Frontal cortex (tissue), 3 donors: ENCODE measurements at regions not wholly inside any gene's neighbourhood (a gene's known extent, or its start where the extent isn't known, plus 50 kb on each side); places are given as distances from the start of the nearest gene placed in this dataset.
"Not testable (repeated sequence)": the region's sequence is repeated elsewhere in the genome, so short reads cannot be mapped to it uniquely, and the experiment has no call there.

ENCODE experiments used
- DNase-seq, 2 donors: peaks; one replicate each; pipeline ENCODE4 v3.0.0; 2012; ENCODE audit warnings: low spot score in 2 of 2
- FAIRE-seq: peaks from 2 replicates; lab custom pipeline; 2012; peaks lifted over from hg19 to GRCh38; lab: Jason Lieb, UNC
- donor health status: control.
- donor health status: control.
- donor health status: control.

DNA sequence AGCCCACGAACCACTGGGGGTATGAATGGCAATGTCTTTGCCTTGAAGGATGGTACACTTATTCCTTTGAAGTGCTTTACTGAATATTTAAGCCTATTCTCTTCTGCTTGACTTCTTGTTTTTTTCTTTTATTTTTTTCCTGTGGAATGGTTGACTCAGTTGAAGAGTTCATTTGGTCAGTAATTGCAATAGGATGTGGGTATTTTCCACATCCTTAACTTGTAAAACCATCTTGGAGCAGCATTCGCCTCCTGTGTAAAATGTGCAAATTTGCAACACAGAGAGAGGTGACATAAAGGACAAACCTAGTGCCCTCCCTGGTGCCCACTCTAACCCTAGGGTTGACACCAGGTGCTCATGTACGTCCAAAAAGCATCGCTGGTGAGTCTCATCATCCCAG lies 347.0 kb downstream of the GATA3 start:
- no peak for FAIRE-seq
- no peak for DNase-seq

DNA sequence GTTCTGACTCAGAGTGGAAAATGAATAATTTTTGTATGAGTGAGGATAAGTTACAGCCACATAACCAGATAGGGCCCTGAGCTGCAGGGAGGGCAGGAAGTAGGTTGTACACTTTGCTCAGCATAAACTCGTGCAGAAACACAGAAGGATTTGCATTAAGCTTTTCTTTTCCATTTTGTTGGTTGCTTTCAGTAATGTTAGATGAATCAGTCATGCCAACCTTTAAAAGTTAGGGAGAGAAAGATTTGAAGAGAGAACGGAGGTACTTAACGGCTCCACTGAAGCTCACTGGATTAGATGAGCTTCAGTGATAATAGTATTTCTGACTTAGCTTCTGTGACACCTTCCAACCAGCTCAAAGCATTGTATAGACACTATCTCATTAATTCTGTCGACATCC lies 348.1 kb downstream of the GATA3 start:
- DNase-seq (no peak), FAIRE-seq (no peak)

DNA sequence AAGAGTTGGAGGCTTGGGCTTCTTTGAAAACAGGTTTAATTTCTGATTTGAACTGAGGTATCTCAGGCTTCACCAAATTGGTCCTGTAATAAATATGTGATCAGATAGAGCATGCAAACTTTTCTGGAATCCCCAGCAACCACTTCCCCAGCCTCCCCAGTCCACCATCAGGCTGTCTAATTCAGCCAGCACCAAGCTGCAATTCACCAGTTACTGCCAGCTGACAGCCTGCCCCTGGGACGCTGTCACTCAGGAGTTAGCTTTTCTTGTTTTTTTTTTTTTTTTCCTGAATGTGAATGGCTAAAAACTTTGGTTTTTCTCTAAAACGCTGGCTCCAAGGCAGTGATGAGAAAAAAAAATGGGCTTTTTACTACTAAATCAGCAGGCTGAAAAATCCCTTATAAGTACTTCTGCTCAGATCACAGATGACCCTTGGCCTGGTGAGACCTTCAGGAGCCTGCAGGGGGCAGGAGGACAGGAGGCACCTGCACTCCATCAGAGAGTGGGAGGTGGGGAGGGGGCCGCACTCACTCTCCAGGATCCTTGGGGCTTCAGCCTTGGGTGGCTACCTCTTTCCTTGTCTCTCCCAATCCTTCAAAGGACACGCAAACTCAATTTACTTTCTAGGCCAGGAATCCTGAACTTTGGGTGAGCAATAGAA lies 349.4 kb downstream of the GATA3 start:
- FAIRE-seq (no peak), DNase-seq (no peak)

DNA sequence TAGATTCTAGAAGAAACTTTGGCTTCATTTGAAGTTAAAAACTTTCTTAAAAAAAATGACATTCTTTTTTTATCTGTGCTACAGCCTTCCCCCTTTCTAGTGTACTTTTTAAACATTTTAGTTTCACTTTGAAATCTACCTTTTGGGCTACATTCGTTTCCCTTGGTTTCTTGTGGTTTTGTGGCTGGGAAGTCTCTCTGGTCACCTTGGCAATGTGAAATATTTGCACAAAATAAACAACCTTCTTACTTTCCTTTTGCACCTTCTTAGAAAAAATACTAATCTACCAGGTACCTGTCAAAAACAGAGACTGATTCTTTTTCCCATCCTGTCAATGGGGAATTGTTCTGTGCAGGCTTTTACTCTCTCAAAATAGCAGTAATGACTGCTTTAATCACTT lies 350.2 kb downstream of the GATA3 start:
- no peak for DNase-seq

DNA sequence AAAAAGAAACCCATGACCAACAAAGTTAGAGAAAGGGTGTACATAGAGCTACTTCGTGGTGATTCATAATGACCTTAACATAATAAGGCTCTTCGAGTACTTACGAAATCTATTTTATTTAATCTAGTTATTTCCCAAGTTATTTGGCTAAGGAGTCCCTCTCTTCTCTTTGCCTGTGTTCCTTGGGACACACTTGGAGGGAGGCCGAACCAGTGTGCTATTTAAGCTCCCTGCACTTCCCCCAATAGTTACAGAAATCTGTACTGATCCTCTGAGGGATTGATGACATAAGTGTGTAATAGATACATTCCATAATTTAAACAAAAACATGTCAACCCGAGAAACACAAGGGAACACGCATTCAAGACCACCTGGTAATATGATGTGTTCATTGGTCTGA lies 351.1 kb downstream of the GATA3 start:
- FAIRE-seq (no peak), DNase-seq (no peak)

More for the DNA sequence above, 350.2 kb downstream of the GATA3 start:
- FAIRE-seq = no peak

DNA sequence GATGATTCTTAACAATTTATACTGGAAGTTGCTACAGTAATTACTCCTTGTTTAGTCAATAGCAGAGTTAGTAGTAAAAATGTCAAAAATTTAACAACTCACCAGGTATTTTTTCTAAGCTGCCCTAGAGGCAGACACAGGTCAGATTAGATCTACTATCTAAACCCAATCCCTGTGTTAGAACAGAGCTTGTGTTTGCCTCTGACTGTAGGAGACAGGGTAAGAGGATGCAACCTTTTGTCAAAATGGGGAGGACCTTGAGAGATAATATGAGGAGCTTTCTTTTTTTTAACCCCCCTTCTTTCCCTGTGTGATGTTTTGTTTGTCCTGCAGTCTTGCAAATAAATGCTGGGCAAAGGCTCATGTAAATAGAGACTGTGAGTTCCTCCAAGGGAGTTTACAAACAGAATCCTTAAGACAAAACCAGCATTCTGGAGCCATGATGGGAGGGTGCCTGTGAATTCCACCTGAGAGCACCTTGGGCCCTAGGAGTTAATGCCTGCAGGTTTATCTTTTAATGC lies 353.1 kb downstream of the GATA3 start:
- FAIRE-seq = no peak
- DNase-seq = no peak

DNA sequence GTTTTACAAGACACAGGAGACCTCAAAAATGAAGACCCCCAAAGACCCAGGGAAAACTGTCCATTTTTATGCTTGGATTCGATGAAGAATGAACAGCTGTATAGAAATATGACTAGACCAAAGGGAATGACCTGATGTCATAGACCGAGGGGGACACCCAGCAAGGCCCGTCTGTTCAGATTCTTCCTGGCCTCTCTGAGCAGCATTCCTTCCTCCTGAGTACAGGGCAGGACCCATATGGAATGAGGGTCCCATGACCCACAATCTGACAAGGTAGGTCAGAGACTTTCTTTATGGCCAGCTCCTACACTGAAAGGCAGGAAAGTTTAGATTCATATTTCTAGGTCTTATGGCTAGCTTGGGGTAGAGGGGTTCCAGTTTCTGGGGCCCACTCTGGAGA lies 356.0 kb downstream of the GATA3 start:
- DNase-seq (no peak), FAIRE-seq (no peak)

DNA sequence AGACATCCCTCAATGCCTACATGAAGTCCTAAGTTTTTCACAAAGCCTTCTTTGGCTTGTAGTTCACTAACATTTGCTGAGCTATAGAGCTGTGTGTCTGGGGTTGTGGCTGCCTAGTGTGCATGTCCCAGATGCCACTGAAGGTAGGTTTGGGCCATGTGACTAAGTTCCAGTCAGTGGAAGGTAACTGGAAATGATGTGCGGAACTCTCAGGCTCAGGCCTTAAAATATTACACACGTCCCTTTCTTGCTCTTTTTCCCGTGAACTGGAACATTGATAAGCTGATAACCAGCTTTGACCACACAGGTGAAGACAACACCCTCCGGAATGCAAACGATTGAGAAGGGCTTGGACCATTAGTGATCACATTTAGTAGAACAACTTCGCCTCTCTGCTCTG lies 358.1 kb downstream of the GATA3 start:
- DNase-seq (no peak), FAIRE-seq (no peak)

DNA sequence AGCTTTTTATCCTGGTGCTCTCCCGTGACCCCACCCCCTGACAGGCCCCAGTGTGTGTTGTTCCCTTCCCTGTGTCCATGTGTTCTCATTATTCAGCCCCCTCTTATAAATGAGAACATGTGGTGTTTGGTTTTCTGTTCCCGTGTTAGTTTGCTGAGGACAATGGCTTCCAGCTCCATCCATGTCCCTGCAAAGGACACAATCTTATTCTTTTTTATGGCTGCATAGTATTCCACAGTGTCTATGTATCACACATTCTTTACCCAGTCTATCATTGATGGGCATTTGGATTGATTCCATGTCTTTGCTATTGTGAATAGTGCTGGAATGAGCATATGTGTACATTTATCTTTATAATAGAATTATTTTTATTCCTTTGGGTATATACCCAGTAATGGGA lies 360.5 kb downstream of the GATA3 start:
- DNase-seq, FAIRE-seq: not testable (repeated sequence)

DNA sequence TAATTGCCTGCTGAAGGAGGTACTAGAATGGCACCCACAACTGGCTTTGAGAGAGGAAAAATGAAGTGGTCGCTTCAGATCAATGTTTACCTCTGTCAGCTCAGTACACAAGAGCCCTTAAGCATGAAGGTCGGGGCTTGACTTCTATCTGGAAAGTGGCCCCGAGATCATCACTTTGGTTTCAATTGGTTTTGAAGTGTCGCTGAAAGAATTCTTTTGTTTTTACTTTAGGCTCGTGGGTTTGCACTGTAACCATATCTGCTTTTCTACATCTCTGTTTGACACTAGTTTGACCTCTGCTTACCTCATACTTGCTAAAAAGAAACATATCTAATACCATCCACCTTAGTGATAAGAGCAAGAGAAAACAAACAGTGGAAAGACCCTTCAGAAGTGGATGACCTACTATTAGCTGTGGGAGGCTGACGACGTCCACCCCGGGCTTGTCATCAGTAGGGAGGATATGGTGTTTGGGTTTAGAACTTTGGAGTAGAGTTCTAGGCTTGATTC lies 361.8 kb downstream of the GATA3 start:
- FAIRE-seq (no peak), DNase-seq (no peak)

DNA sequence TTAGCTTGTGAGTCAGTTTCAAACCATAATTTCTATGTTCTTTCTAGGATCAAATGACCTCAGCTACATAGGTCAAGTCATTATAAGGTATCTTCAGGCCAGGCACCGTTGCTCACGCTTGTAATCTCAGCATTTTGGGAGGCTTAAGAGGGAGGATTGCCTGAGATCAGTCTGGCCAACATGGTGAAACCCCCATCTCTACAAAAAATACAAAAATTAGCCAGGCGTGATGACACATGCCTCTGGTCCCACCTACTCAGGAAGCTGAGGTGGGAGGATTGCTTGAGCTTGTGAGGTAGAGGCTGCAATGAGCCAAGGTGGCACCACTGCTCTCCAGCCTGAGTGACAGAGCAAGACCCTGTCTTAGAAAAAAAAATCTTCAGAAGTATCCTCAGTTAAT lies 362.3 kb downstream of the GATA3 start:
- DNase-seq (no peak), FAIRE-seq (no peak)

DNA sequence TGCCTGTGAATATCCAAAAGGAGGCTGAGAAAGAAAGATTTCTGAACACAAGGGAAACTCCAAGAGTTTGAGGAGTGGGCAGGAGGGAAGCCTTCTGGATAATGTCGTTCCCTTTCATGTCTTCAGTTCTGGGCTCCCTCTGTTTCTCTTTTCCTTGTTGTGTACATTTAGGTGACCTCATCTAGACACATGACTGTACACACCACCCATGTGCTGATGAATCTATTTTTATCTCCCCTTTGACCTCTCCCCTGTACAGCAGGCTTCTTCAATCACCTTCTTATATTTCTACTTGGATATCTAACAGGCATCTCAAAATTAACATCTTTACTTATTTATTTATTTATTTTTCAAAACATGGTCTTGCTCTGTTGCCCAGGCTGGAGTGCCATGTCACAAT lies 363.1 kb downstream of the GATA3 start:
- DNase-seq = no peak

DNA sequence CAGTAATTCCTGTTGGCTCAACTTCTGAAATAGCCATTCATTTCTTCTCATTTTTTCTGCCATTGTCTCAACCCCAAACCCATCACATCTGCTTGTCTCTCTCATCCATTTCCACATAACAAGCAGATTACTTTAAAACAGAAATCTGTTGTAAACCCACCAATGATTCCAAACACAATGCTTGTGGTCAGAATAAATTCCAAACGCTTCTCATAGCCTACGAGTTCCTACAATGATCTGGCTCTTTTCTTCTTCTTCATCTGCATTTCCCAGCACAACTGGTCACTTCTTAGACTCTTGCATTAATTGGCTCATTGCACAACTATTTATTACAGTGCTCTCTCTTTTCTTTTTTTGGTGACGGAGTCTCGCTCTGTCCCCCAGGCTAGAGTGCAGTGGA lies 364.1 kb downstream of the GATA3 start:
- no peak for FAIRE-seq
- DNase-seq = no peak

More for the DNA sequence above, 363.1 kb downstream of the GATA3 start:
- FAIRE-seq = no peak

DNA sequence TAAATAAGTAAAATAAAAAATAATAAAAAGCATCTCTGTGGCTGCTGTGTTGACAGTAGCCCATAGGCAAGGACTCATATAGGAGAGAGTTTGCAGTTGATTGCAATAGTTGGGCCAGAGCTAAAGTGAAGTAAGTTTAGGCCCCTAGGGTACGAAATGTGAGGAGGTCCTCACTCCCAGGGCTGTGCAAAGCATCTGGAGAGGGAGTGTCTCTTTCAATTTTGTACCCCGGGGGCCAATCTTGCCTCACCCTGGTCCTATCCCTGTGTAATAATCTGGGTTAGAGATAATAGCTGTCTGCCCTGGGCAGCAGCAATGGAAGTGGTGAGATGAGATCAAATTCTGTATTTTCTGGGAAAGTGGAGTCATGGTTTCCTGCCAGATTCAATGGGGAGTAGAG lies 365.7 kb downstream of the GATA3 start:
- FAIRE-seq = no peak

DNA sequence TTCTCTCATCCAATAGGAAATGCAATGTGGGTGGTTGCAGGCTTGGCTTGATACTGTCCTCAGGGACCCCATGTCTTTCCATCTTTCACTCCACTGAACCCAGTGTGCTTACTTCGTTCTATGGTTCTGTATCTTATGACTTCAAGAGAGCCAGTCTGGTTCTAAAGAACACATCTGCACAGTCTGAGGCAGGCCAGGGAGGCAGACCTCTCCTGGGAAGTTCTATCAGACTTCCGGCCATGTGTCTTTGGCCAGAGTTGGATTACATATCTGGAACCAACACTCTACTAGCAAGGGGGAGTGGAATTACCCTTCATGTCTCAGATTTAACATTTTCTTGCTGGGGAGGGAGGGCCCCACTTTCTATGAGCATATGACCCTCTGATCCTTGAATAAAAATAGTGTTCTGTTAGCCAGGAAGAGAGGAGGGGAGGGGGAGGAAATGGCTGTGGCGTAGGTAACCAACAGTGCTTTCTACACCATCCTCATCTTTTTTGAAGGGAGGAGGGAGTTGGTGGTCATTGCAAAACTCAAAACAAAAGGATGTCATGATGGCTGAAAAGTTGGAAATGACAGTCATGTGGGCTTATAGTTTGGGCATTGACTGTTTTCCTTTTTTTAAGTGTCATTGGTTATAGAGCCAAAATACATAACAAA lies 370.2 kb downstream of the GATA3 start:
- DNase-seq = no peak
- no peak for FAIRE-seq

More for the DNA sequence above, 365.7 kb downstream of the GATA3 start:
- no peak for DNase-seq

DNA sequence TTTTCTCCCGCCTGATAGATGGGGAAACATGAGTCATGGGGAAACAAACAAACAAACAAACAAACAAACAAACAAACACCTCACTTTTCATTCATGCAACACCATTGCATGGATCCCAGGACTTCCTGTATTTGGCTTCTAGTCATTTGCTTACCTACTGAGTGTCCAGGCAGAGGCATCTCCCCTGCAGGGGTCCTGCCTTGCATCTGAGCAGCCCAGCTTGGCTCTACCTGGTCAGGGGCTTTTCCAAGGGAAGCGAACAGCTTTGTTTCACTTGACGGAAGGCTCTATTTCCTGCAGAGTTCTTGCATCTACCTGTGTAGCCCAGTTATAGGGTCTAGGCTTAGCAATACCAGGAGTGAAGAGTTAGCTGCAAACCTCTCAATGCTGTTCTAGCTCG lies 374.2 kb downstream of the GATA3 start:
- FAIRE-seq (no peak), DNase-seq (no peak)

DNA sequence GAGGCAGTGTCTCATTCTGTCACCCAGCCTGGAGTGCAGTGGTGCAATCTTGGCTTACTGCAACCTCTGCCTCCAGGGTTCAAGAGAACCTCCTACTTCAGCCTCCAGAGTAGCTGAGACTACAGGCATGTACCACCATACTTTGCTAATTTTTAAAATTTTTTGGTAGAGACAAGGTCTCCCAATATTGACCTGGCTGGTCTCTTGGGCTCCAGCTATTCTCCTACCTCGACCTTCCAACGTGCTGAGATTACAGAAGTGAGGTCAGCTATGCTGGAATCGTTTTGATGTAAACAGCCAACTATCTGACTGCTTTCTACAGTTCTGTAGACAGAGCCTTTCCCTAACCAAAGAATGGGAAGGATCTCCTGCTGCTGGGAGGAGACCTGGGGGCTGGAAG lies 375.8 kb downstream of the GATA3 start:
- FAIRE-seq (no peak), DNase-seq (no peak)

DNA sequence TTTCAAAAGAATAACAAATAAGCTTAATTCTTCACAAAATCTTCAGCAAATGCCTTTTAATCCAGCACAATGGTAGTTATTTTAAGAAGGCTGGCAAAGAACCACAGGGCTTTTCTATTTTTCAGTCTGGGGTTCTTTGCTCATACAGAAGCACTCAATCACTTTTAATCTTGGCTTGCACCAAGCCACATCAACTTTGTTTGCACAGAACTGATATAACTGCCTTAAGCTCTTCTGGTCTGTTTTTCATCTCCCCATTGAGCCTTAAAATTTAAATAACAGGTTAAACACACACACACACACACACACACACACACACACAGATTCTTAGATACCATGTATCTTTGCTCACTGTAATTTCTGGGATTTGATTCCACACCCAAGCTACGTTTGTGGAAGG lies 377.0 kb downstream of the GATA3 start:
- DNase-seq (no peak), FAIRE-seq (no peak)

DNA sequence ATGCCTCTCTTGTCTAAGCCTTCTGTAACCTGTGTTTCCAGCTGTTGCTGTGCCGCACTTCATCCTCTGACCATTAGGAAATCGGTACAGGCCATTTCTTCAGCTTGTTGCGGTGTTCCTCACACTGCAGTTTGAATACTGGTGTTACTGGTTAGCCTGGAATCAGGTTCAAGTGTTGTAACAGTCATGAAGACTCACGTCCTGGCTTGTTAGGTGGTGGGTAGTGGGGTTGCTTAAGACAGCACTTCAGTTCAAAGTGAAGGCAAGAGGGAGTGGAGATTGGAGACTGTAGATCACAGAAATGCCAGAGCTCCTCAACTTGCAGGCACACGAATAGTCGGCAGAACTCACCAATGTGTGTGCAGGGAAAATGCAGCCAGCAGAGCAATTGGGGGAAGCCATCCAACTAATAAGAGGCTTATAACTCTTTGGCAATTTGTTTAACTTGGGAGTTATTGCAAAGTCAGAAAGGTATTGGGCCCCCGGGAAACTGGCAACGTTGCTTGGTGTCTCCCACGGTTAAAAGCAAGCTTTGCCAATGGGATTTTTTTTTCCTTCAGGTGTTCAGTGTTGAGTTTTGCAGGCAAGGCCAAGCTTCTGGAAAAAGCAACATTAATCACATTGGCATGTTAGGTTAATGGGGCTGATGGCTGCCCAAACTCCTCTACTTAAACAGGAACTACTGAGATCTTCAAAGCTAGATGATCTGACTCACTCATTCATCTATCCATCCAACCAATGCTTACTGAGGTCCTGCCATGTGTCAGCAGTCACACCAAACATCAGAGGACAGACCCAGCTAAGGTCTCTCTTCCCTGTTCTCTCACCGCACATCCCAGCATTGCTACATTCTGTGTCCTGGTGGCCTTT lies 380.9 kb downstream of the GATA3 start:
- FAIRE-seq (no peak), DNase-seq (no peak)

DNA sequence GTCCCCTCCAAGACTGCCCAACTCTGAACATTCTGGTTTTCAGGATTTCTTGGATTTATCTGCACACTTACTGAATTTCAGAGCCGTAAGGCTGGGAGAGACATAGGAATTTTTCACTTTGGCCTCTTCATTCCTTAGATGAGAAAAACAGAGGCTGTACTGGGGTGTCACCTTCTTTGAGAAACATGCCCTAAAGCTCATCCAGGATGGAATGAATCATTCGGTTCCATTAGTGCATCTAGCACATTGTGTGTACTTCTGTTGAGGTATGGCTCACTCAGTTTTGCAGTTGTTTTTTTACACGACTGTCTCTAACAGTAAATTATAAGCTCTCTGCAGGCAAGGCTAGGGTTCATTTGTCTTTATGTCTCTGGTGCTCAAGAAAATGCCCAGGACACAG lies 383.4 kb downstream of the GATA3 start:
- FAIRE-seq (no peak), DNase-seq (no peak)

DNA sequence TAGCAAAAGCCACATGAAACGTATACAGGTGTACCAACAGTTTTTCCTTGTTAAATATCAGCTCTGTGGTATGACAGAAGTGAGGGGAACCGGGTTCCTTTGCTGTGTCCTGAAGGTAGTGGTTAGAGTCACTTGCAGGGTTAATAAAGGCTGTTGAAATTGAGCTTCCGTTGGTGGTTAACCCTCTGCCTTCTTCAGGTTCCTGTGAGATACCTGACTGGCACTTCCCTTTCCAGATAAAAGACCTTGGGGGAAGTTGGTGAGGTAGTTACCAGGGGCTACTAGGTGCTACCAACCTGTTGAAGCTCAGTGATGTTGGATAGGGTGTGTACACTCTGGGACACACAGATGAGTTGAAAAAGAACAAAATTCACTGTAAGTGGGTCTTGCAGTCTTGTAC lies 384.1 kb downstream of the GATA3 start:
- DNase-seq (no peak), FAIRE-seq (no peak)
